Fibroblast of skin of back (primary cell): ENCODE measurements at regions not wholly inside any gene's neighbourhood (a gene's known extent, or its start where the extent isn't known, plus 50 kb on each side); places are given as distances from the start of the nearest gene placed in this dataset.
"Not testable (repeated sequence)": the region's sequence is repeated elsewhere in the genome, so short reads cannot be mapped to it uniquely, and the experiment has no call there.

ENCODE experiments used
- DNase-seq: peaks from one replicate; pipeline ENCODE4 v3.0.0-alpha.2; 2013

- DNase-seq = no peak
Measured at GRCh38 chr13:73833325-73834070, 300.7 kb downstream of the KLF12 start.

- DNase-seq = no peak
Measured at GRCh38 chr13:73832825-73833224, 301.4 kb downstream of the KLF12 start.

GRCh38 chr13:73832128-73832588 lies 302.0 kb downstream of the KLF12 start:
- peak; percentile 15 for DNase-seq

- DNase-seq = no peak
Measured at GRCh38 chr13:73829416-73829815, 304.8 kb downstream of the KLF12 start.

GRCh38 chr13:73828811-73829210 lies 305.4 kb downstream of the KLF12 start:
- no peak for DNase-seq

GRCh38 chr13:73827434-73827833 lies 306.8 kb downstream of the KLF12 start:
- DNase-seq = no peak

- no peak for DNase-seq
Measured at GRCh38 chr13:73825143-73825542, 309.1 kb downstream of the KLF12 start.

- DNase-seq = no peak
Measured at GRCh38 chr13:73822668-73823592, 311.3 kb downstream of the KLF12 start.

GRCh38 chr13:73820688-73821087 lies 313.5 kb downstream of the KLF12 start:
- DNase-seq = no peak

- no peak for DNase-seq
Measured at GRCh38 chr13:73820285-73820684, 313.9 kb downstream of the KLF12 start.

GRCh38 chr13:73819711-73820110 lies 314.5 kb downstream of the KLF12 start:
- no peak for DNase-seq

GRCh38 chr13:73816702-73817101 lies 317.5 kb downstream of the KLF12 start:
- no peak for DNase-seq

GRCh38 chr13:73815796-73816195 lies 318.4 kb downstream of the KLF12 start:
- no peak for DNase-seq

GRCh38 chr13:73810647-73811046 lies 323.6 kb downstream of the KLF12 start:
- DNase-seq = peak; percentile 28

- DNase-seq = peak; percentile 85
Measured at GRCh38 chr13:73809561-73809960, 324.6 kb downstream of the KLF12 start.

- DNase-seq = no peak
Measured at GRCh38 chr13:73808318-73808717, 325.9 kb downstream of the KLF12 start.

- not testable (repeated sequence) for DNase-seq
Measured at GRCh38 chr13:73805326-73805958, 328.8 kb downstream of the KLF12 start.

GRCh38 chr13:73803997-73804396 lies 330.2 kb downstream of the KLF12 start:
- DNase-seq = peak; percentile 71

GRCh38 chr13:73800011-73800410 lies 334.2 kb downstream of the KLF12 start:
- DNase-seq = no peak

GRCh38 chr13:73794755-73795154 lies 339.4 kb downstream of the KLF12 start:
- DNase-seq = no peak

- DNase-seq = no peak
Measured at GRCh38 chr13:73793361-73793760, 340.8 kb downstream of the KLF12 start.

GRCh38 chr13:73792796-73793195 lies 341.4 kb downstream of the KLF12 start:
- no peak for DNase-seq
